Mammary epithelial cell (primary cell): ENCODE measurements at regions not wholly inside any gene's neighbourhood (a gene's known extent, or its start where the extent isn't known, plus 50 kb on each side); places are given as distances from the start of the nearest gene placed in this dataset.

Experiments
- CTCF ChIP-seq, 2 donors: IDR thresholded peaks in 1 of 2; conservative IDR thresholded peaks in 1 of 2; 2 replicates each; pipeline ENCODE4 v1.5.1; 2011 to 2012; ENCODE audit warnings: inconsistent platforms in 2 of 2, low read length in 2 of 2, mild to moderate bottlenecking in 2 of 2, control low read depth in 1 of 2, low read depth in 1 of 2; ENCODE audit not compliant: insufficient read depth in 1 of 2; ENCODE audit errors: extremely low read depth in 1 of 2
- EZH2 ChIP-seq: IDR thresholded peaks from 2 replicates; pipeline ENCODE4 v1.6.1; 2012; ENCODE audit warnings: low read length, inconsistent platforms, borderline replicate concordance

GRCh38 chr13:99873141-99873540, 98.4 kb downstream of the ZIC5 start:
- no peak for TF ChIP-seq CTCF (conservative IDR thresholded peaks at IDR 0.05 in 1 of 2, IDR thresholded peaks at IDR 0.05 in 1 of 2; ENCODE audit: extremely low read depth in 1 of 2, insufficient read depth in 1 of 2, low read depth in 1 of 2, low read length in 2 of 2)
- TF ChIP-seq EZH2: no peak
